ENCODE measurements at regions not wholly inside any gene's neighbourhood (a gene's known extent, or its start where the extent isn't known, plus 50 kb on each side); places are given as distances from the start of the nearest gene placed in this dataset.

- Mint-ChIP-seq H3K27me3 (ENCODE audit: low read depth) (no peaks in the 10 kb centered on the region; the same call in 1 of the 2 replicates), H3K4me1 (no peaks in the 10 kb centered on the region), H3K4me3 (no peak overlapping the region), H3K27ac (no peak overlapping the region), H3K36me3 (no peaks in the 10 kb centered on the region), H3K9me3 (peaks cover 8% of the 10 kb centered on the region)
- CTCF ChIA-PET = no interaction called here
- ATAC-seq = no peak
- POLR2A ChIA-PET = no interaction called here
- no peak for TF ChIP-seq ZNF396 (CRISPR knock-in tag; IDR thresholded peaks at IDR 0.05; ENCODE audit: borderline replicate concordance)
- no peak for TF ChIP-seq JUN (CRISPR knock-in tag; IDR thresholded peaks at IDR 0.05)
- TF ChIP-seq ZSCAN18 (CRISPR knock-in tag; IDR thresholded peaks at IDR 0.05) = no peak
- no peak for TF ChIP-seq CDX4 (CRISPR knock-in tag; IDR thresholded peaks at IDR 0.05; ENCODE audit: borderline replicate concordance)
- no peak for DNase-seq (ENCODE audit: low spot score)
Measured at GRCh38 chr5:5609935-5610334, 187.5 kb downstream of the ICE1 start.

GRCh38 chr5:5605170-5605764, 182.8 kb downstream of the ICE1 start:
- CTCF ChIA-PET = no interaction called here
- TF ChIP-seq ZNF423 (CRISPR knock-in tag; IDR thresholded peaks at IDR 0.05) (no peak), CREM (CRISPR knock-in tag; IDR thresholded peaks at IDR 0.05) (no peak), TEAD4 (CRISPR knock-in tag; IDR thresholded peaks at IDR 0.05) (no peak), FOXK1 (CRISPR knock-in tag; IDR thresholded peaks at IDR 0.05) (no peak), ZSCAN18 (CRISPR knock-in tag; IDR thresholded peaks at IDR 0.05) (no peak), RORB (CRISPR knock-in tag; IDR thresholded peaks at IDR 0.05) (no peak), NR1H2 (CRISPR knock-in tag; IDR thresholded peaks at IDR 0.05) (no peak), CBFB (CRISPR knock-in tag; IDR thresholded peaks at IDR 0.05; ENCODE audit: low read depth) (no peak)

GRCh38 chr5:5602554-5602953, 180.1 kb downstream of the ICE1 start:
- Mint-ChIP-seq H3K27me3 (ENCODE audit: low read depth) (no peaks in the 10 kb centered on the region), H3K4me1 (peaks cover 3% of the 10 kb centered on the region), H3K27ac (no peak overlapping the region), H3K9me3 (peaks cover 40% of the 10 kb centered on the region), H3K36me3 (no peaks in the 10 kb centered on the region), H3K4me3 (no peak overlapping the region)
- TF ChIP-seq KAT7 (CRISPR knock-in tag; IDR thresholded peaks at IDR 0.05; ENCODE audit: borderline replicate concordance) (no peak), ETV6 (CRISPR knock-in tag; IDR thresholded peaks at IDR 0.05) (no peak), HMGA2 (CRISPR knock-in tag; IDR thresholded peaks at IDR 0.05) (no peak), IRF1 (CRISPR knock-in tag; IDR thresholded peaks at IDR 0.05) (no peak)
- DNase-seq (ENCODE audit: low spot score) (no peak), ATAC-seq (no peak)
- POLR2A ChIA-PET = no interaction called here
- CTCF ChIA-PET = no interaction called here

More at GRCh38 chr5:5605170-5605764, 182.8 kb downstream of the ICE1 start:
- H3K9me3 Mint-ChIP-seq = peaks cover 28% of the 10 kb centered on the region
- H3K27ac Mint-ChIP-seq = no peak overlapping the region
- no peaks in the 10 kb centered on the region; the same call in 1 of the 2 replicates for H3K27me3 Mint-ChIP-seq (ENCODE audit: low read depth)
- H3K4me3 Mint-ChIP-seq = no peak overlapping the region
- no peaks in the 10 kb centered on the region for H3K4me1 Mint-ChIP-seq
- H3K36me3 Mint-ChIP-seq = no peaks in the 10 kb centered on the region
- DNase-seq (ENCODE audit: low spot score) (no peak), ATAC-seq (no peak)
- POLR2A ChIA-PET = no interaction called here

- ATAC-seq (no peak; the same call in 1 of the 2 replicates), DNase-seq (ENCODE audit: low spot score) (no peak)
- ChIA-PET POLR2A (no interaction called here), CTCF (interaction anchor here (1.0 to 1.1 kb wide), 2 partner anchors 11 to 31 kb away, joined by 3 read pairs; no protein-coding TSS in a partner anchor)
- Mint-ChIP-seq H3K36me3 (no peaks in the 10 kb centered on the region), H3K9me3 (peaks cover 47% of the 10 kb centered on the region), H3K4me1 (peaks cover 6% of the 10 kb centered on the region), H3K4me3 (no peak overlapping the region), H3K27me3 (ENCODE audit: low read depth) (no peaks in the 10 kb centered on the region), H3K27ac (no peak overlapping the region)
- TF ChIP-seq SP1 (CRISPR knock-in tag; conservative IDR thresholded peaks at IDR 0.05) = no peak
- no peak for TF ChIP-seq NR1H2 (CRISPR knock-in tag; IDR thresholded peaks at IDR 0.05)
- no peak for TF ChIP-seq E2F5 (CRISPR knock-in tag; IDR thresholded peaks at IDR 0.05)
- TF ChIP-seq USF1 (CRISPR knock-in tag; IDR thresholded peaks at IDR 0.05) = no peak
- no peak for TF ChIP-seq MAX (CRISPR knock-in tag; IDR thresholded peaks at IDR 0.05)
- no peak for TF ChIP-seq E2F1 (CRISPR knock-in tag; IDR thresholded peaks at IDR 0.05)
Measured at GRCh38 chr5:5598547-5599113, 176.2 kb downstream of the ICE1 start.
